Fibroblast of skin of scalp (primary cell): ENCODE measurements at regions not wholly inside any gene's neighbourhood (a gene's known extent, or its start where the extent isn't known, plus 50 kb on each side); places are given as distances from the start of the nearest gene placed in this dataset.
A peak's percentile ranks its signal among the peaks of the same experiment; 100 is the strongest.
"Not testable (repeated sequence)": the region's sequence is repeated elsewhere in the genome, so short reads cannot be mapped to it uniquely, and the experiment has no call there.

ENCODE experiments used
- DNase-seq: peaks from one replicate; pipeline ENCODE4 v3.0.0-alpha.2; 2013

DNA sequence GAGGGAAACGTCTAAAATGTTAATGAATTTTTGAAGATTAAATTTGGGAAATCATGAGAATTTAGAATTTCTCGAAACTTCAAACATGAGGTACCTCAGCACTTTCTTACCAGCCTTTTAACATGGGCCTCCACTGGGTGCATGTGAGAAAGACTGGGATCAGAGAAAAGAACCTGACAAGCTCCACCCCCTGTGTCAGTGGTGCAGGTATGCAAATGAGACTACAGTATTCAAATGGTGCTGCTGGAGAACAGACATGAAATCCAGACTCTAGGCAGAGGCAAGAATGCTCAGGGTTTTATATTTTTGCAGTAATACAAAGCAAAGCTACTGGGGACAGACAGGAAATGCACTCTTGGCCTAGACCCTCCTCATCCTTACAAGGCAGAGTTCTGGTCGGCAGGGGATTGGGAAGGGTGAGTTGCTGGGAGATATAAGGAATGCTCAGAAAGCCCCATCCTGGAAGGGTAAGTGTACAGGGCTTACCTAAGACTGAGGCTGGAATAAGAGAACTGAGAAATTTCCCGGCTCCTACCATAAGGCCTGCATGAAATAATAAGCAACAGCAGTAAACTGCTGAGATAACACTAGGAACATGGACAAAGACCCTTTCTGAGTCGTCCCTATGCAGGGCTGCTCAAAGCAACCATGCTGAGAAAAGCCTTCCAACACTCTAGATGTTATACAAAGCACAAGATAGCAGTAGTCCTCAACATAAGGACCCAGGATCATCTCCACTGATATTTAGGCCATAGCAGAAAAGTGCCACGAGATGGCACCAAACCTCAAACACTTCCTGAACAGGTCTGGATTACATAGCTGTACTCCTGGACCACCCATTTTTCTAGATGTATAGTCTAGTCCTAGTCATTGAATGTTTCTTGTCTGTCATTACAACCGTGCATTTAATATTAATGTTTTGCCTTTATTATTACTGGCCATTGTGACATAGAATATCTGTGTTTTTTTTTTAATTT, 260.8 kb downstream of the RASSF9 start:
- peak; percentile 71 for DNase-seq

DNA sequence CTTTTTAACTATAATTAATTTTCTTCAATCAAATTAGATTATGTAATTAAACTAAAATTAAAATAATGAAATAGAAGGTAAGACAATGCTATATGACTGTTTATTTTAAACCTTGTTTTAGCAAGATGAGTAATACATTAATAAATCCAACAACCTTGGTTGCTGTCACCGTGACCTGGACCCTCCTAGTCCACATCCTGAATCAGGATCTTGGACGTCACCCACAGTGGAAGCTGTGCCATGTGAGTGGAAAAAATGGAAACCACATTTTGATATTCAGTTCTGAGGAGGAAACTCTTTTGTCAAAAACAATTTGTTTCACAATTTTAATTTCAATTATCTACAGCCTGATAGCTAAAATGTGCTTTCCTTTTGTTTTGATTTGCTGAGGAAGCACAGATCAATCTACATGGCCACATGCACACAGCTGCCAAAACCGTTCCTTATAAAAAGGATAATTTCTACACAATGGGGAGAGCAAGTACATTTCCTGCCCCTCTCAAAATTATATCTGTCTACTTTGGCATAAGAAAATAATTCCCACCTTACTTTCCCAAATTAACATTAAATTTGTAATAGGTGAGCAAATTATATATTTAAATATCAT, 255.5 kb downstream of the RASSF9 start:
- DNase-seq = no peak

DNA sequence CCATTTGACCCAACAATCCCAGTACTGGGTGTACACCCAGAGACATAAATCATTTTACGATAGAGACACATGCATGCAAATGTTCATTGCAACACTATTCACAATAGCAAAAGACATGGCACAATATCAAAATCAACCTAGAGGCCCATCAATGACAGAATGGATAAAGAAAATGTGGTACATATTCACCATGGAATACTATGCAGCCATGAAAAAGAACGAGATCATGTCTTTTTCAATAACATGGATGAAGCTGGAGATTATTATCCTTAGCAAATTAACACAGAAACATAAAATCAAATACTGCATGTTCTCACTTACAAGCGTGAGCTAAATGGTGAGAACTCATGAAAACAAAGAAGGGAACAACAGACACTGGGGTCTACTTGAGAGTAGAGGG, 249.1 kb downstream of the RASSF9 start:
- DNase-seq = no peak

DNA sequence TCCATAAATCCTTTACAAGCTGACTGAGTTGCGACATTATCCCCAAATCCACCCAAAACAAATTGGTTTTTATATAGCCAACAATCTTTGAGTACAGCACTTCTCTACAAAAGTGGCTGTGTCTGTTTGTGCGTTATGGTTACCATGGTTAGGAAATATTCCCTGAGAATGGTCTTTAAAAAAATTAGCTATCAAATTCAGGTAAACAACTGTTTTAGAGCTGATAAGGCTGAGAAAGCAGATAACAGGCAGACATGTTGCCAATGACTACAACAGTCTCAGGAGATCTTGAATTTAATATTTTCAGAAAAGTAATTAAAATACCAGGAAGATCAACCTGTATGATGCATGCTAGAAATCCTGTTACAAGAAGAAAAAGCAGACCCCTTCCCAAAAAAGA, 248.0 kb downstream of the RASSF9 start:
- DNase-seq = no peak

DNA sequence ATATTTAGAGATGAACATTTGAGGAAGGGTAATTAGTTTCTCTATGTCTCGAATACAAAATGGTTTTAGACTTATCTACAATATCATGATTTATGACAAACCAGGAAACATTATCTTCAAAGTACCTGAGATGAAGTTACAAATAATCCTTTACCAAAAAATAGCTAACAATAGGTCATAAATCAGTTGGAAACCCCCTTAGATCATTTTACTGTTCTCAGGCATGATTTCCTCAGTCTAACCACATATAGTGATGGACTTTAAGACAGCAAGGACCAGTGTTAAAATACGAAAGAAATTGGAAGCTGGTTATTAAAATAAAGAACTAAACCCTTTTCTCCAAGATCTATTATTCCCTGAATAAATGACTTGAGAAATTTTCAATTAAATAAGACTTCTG, 235.4 kb downstream of the RASSF9 start:
- DNase-seq = no peak

DNA sequence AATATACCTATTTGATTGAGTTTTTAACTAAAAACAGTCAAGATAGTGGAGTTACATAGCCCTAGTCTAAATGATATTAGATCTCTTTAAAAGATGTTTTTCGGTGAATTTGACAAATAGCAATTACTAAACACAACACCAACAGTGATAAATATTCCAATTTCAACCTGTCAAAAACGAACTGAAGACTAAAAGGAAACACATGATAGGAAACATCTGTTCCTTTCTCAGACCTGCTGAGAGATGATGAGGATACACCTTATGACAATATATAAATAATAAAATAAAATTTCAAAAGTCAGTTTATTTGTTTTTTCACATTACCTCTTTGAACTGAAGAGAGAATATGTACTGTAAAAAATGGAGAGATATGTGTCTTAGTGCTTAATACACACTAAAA, 232.7 kb downstream of the RASSF9 start:
- no peak for DNase-seq

DNA sequence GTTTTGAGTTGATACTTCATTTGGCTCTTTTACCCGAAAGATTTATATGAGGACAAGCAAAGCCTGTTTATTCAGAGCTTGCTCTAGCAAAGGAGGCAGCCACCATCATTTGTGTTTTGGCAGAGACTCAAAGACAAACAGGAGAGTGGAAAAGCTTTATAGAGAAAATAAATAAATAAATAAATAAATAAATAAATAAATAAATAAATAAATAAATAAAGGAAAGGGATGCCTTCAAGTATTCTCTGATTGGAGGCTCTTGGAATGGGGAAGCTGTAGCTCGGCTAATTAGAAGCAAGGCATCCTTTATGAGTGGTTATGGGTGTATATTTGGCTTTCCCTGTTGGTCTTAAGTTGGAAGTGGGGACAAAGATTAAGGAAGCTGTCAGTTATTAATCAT, 229.8 kb downstream of the RASSF9 start:
- DNase-seq = no peak

DNA sequence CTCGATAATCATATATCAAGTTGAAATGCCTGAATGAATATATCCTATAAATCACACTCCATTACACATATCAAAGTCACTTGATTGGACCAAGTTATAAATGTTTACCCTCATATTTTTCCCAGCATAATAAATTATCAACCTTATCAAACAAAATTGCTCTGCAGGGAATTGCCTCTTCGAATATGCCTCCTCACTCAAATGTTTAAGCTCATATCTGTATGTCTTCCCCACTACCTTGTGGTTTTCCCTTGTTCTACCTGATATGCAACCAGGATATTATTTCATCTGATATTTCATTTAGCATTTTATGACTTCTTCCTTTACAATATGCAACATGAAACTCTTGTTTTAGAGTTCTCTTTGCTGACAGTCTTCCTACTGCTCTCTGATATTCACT, 226.4 kb downstream of the RASSF9 start:
- DNase-seq = no peak

DNA sequence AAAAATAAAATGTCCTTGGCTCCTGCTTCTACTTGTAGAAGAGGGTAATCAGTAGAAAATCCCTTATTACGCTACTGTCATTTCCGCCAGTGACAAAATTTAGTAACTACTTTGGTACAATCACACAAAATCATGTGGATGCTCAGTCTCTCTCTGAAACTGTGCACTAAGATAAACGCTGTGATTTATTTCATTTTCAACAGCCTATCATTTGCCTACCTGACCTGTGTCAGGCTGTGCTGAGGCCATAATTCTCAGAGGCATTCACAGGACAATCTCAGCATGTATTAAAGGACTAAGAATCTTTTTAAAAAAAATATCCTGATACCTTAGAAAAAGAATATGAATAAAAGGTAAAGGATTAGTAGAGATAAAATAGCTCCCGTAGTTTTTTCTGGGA, 226.0 kb downstream of the RASSF9 start:
- no peak for DNase-seq

DNA sequence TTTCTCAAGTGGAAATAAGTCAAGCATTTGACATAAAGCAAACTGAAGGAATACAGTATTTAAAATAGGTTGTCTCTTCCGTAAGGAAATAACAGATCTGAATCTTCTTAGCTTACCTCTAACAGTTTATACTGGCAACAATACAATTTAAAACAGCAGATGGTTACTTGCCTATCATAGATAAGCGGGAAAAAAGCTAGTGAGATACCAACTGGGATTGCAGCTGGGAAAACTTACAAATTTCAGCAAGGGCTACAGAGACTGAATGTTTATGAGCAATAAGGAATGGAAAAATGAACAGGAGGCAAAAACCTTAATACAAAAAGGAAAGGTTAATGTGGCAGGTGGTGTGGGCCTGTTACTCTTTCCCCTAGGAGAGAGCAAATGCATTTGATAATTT, 220.0 kb downstream of the RASSF9 start:
- no peak for DNase-seq

DNA sequence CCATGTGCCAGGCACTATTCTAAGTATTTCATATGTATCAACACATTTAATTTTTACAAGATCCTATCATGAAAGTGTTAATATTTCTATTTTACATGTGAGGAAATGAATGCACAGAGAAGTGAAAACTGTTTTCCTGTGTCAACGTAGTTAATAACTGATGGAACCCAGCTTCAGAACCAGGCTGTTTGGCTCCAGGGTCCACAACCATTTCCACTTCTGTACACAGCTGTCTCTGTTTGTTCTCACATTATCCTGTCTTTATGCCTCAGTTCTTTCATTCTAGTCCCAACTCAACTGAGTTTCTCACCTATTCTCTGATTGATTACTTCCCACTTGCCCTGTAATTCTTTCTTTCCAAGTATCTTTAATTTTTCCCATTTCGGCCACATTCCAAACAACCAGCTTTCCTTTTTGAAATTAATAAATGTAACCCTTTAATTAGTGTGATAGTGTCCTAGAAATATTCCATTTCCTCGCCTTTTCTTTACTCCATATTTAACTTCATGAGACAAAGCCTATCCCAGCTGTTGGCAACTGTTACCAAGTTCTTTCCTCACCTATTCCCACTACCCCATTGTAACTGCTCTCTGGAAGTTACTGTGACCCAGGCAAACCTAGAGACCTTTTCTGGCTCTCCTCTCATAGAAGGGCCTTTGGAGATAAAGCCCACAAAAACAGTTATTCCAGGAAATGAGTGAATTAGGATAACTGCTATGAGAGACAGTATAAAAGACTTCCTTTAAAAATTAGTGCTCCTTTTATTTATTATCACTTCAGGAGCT, 218.7 kb downstream of the RASSF9 start:
- no peak for DNase-seq

DNA sequence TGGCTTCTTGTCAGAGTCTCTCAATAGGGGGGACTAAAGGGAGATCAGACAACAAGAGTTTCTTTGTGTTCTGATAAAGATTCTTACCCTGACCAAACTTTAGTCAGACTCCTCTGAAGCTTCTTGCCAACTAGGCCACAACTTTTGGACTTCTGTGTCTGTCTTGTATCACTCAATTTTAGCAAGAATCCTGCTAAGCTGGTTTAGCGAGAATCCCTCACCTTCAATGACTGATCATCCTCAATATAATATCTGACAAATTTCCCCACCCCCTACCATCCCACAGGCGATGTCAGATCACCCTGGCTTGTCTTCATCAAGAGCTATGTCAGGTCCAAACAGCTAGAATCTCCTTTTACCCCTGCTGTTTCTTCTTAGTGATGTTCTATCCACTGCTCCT, 215.2 kb downstream of the RASSF9 start:
- no peak for DNase-seq

DNA sequence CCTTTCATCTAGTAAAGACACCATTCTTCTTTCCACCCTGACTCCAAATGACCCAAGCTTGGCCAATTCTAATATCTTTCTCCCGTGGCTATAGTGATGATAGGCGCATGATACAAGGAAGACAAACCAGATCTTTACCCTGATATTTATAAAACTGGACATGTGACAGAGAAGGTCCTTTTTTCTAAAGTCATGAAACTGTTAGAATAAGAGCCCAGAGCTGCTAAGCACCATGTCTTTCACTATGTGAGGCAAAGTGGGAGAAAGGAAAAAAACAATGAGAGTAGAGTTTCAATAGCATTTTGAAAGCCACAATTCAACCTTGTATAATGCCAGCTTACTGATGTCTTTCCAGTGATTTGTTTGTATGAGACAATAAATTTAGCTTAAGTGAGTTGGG, 212.4 kb downstream of the RASSF9 start:
- no peak for DNase-seq

DNA sequence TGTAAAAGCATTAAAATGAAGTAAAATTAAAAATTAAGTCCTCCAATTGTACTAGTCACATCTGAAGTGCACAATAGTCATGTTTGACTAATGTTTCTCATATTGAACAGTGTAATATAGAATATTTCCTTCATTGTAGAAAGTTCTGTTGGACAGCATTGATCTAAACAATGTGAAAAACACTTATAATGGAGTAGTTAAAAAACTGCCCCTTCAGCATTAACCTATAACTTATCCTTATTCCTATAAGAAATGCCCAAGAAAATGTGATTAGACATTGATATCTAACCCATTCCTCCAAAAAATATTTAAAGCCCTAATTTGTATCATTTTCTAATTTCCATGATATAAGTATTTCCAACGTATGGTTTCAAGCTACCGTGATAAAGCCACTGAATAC, 210.7 kb downstream of the RASSF9 start:
- DNase-seq = no peak

DNA sequence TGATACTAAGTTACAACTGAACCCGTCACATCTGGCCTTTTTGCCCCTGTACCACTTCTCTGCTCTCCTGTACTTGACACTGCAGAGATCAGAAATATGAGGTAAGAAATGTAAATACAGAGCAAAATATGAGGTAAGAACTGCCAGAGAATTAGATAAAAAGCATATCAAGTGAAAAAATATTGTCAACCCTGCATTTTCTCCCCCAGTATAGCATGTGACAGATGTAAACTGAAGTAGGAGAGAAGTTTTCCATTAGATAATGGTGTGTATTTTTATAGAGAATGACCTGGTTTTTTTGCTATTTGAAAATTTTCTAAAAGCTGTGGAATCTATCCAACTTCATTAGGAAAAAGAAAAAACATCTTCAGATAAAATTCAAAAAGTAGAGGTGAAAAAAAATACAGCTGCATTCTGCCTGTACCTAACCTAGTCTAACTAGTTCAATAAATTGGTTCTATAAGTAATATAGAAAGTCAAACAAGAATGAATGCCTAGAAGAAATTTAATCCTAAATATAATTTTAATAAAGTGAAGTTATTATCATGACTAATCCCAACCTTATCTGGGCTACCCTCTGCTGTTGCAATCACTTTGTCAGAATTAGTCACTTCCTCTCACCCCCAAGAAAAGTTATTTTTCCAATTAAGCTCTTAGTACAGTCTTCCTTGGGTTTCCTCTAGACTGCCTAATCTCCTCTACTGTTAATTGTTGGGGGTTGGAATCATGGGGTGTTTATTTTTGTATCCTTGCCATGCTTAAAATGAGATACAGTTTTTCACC, 210.0 kb downstream of the RASSF9 start:
- DNase-seq = peak; percentile 67

DNA sequence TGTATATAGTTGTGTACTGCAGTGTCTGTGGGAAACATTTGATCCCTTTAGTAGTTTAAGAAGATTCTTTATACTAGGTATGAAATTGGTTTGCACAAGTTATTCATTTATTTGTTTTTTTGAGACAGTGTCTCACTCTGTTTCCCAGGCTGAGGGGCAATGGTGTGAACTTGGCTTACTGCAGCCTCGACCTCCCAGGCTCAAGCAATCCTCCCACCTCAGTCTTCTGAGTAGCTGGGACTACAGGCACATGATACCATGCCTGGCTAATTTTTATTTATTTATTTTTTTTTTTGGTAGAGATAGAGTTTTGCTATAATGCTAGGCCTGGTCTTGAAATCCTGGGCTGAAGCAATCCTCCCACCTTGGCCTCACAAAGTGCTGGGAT, 209.4 kb downstream of the RASSF9 start:
- no peak for DNase-seq

DNA sequence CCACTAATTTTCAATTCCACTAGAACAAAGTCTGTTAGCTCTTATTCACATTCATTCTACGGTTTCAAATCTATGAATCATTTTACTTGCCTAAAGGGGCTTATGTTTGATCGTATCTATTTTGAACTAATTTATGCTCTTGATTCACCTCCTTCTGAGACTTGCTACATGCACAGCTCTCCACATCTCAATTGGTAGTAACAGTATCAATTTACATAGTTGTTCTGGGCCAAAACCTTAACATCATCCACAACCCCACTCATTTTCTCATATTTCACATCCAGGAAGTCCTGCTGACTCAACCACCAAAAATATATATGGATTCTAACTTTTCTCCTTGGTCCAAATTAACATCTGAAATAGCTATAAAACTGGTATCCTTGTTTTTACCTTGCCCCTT, 208.6 kb downstream of the RASSF9 start:
- peak; percentile 49 for DNase-seq

DNA sequence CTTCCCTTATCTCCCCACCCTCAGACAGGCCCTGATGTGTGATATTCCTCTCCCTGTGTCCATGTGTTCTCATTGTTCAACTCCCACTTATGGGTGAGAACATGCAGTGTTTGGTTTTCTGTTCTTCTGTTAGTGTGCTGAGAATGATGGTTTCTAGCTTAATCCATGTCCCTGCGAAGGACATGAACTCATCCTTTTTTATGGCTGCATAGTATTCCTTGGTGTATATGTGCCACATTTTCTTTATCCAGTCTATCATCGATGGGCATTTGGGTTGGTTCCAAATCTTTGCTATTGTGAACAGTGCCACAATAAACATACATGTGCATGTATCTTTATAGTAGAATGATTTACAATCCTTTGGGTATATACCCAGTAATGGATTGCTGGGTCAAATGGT, 207.6 kb downstream of the RASSF9 start:
- DNase-seq = not testable (repeated sequence)

DNA sequence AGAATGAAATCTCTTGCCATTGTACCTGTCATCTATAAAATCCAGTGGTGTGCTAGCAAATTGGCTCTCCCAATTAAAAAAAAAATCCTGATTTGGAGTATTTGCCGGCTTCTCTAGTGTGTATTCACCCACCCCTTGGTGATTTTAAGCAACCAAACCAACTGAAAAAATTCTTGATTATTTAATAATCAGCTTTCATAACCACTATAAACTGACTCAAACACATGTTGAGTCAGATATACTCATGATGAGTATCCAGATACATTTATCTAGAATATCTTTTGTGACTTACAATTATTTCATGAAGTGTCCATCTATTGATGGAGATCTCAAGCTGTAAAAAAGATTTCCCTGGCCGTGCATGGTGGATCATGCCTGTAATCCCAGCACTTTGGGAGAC, 205.4 kb downstream of the RASSF9 start:
- no peak for DNase-seq

DNA sequence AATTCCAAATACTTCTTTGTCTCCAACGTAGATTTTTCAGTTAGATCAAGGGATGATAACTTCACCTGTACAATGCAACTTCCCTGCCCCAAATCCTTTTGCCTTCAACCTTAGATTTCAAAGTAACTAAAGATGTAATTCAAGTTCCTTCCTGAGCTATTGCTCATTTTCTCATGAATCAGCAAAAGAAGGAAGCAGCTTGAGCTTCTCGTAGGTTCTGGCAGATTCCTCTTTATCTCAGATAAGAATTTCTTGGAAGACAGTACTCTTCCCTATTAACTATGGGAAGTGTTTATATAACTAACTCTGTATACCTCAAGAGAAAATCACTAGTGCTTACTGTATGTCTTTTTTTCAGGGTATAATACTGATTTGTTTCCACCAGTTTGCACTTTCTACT, 203.8 kb downstream of the RASSF9 start:
- peak; percentile 8 for DNase-seq

DNA sequence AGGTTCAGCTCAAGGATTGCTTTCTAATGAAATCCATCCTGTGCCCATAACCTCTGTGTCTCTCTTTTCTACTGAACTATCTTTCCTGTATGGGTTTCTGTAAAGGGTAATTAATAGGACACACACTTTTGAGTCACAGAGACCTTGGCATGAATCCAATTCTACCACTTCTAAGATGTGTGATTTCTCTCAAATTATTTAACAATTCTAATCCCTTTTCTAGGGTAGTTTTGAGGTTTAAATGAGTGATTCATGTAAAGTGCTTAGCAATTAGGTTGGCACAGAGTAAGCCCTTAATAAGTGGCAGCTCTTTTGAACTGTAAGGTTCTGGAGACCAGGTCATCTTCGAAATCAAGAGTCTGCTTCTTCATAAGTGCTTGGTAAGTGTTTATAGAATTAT, 202.7 kb downstream of the RASSF9 start:
- DNase-seq = no peak

DNA sequence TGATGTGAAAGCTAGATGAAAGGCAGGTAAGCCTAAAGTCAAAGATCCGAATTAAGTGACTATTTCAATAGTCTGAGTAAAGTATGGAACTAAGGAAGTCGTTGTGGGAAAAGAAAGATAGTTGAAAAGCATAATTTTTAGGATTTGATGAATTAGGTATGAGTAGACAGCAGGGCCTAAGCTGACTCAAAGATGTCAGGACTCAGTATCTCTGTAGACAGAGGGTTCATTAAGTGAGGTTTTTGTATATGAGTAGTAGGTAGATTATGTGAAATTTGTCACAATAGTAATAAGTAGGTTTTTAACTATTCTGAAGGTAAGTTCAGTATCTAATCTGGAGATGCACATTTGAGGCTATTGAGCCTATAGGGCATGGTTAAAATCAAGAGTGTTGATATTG, 196.4 kb downstream of the RASSF9 start:
- no peak for DNase-seq

DNA sequence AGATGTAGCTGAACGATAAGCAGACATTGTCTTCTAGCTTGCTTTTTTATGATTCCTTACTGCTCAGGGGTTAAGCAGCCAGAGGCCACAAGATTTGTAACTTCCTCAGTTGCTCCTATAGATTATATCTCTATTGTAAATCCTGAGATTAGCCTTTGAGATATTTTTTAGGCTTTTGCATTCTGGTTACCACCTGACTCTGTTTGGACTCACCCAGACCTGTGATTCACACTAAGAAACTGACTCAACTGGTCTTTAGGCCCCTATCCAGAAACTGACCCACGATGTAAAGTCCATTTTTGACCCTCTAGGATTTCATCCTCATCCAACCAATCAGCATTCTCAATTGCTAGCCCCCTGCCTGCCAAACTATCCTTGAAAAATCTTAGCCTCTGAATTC, 194.4 kb downstream of the RASSF9 start:
- no peak for DNase-seq
